HepG2 (cell line): ENCODE measurements at regions not wholly inside any gene's neighbourhood (a gene's known extent, or its start where the extent isn't known, plus 50 kb on each side); places are given as distances from the start of the nearest gene placed in this dataset.
A peak's percentile ranks its signal among the peaks of the same experiment; 100 is the strongest.
"Not testable (repeated sequence)": the region's sequence is repeated elsewhere in the genome, so short reads cannot be mapped to it uniquely, and the experiment has no call there.

Experiments
- ATAC-seq: fragments of 200-7000 bp; cut with Tn5 transposase; 3 replicates; pipeline ENCODE4 v1.9.1; 2020; ENCODE audit warnings: mild to moderate bottlenecking, moderate library complexity
- BruUV-seq: library from RNA; stranded (reverse); fragments of 400-500 nt; replicated peaks from 2 replicates; lab custom pipeline; 2021; lab: Mats Ljungman, UMichigan
- CTCF ChIA-PET: fragments of 300-600 bp; formaldehyde crosslinking; extraction: SDS; loops from one replicate; lab custom pipeline; 2021; ENCODE audit warnings: low total read pairs, inconsistent platforms, low intra/inter-chr PET ratio; lab: Yijun Ruan, JAX
- POLR2A ChIA-PET: fragments of 350-600 bp; sonication (Branson Sonifier 250); formaldehyde crosslinking; loops from one replicate; lab custom pipeline; 2020; ENCODE audit warnings: antibody characterized with exemption, inconsistent platforms; lab: Yijun Ruan, JAX
- DNase-seq: peaks from one replicate; pipeline ENCODE4 v3.0.0-alpha.2; 2015; ENCODE audit warnings: low spot score
- FAIRE-seq: peaks from 3 replicates; lab custom pipeline; 2011; peaks lifted over from hg19 to GRCh38; lab: Jason Lieb, UNC
- H2AFZ ChIP-seq: one replicate; pipeline ENCODE4 v1.6.1; 2011; ENCODE audit warnings: low read length, inconsistent platforms
- H3K27ac ChIP-seq: fragments of 300-600 bp; 3 replicates; pipeline ENCODE4 v1.8.0; 2011; ENCODE audit warnings: mixed run types, mild to moderate bottlenecking, mixed read lengths, low read length, inconsistent platforms; ENCODE audit not compliant: insufficient read depth; ENCODE audit errors: extremely low read length
- H3K27me3 ChIP-seq, 2 experiments: fragments of 200-600 bp in 1 of 2; 2 replicates in 1 of 2; 3 replicates in 1 of 2; pipeline versions ENCODE4 v1.6.0 to v1.8.0; 2011; ENCODE audit warnings: low read length in 2 of 2, mild to moderate bottlenecking in 2 of 2, moderate library complexity in 2 of 2, inconsistent platforms in 1 of 2; ENCODE audit not compliant: insufficient read depth in 2 of 2, control insufficient read depth in 1 of 2
- H3K36me3 ChIP-seq, 2 experiments: fragments of 200-600 bp in 1 of 2; replicated peaks in 1 of 2; 2 replicates in 1 of 2; 3 replicates in 1 of 2; pipeline versions ENCODE4 v1.5.1 to v1.8.0; 2011; ENCODE audit warnings: low read length in 2 of 2, inconsistent platforms in 1 of 2; ENCODE audit not compliant: insufficient read depth in 2 of 2, control insufficient read depth in 1 of 2
- H3K4me1 ChIP-seq: 2 replicates; pipeline ENCODE4 v1.5.1; 2012; ENCODE audit warnings: low read length, inconsistent platforms; ENCODE audit not compliant: insufficient read depth
- H3K4me2 ChIP-seq: 2 replicates; pipeline ENCODE4 v1.6.0; 2011; ENCODE audit warnings: low read depth, low read length, inconsistent platforms
- H3K4me3 ChIP-seq, 3 experiments: fragments of 200-600 bp in 1 of 3; sonication (generic), shearing (Covaris generic) in 1 of 3; replicated peaks in 1 of 3; 2 replicates each; pipeline ENCODE4 v1.5.1; 2011 to 2016; ENCODE audit warnings: low read length in 3 of 3, inconsistent platforms in 2 of 3, low read depth in 2 of 3, mild to moderate bottlenecking in 2 of 3, control low read depth in 1 of 3, mixed read lengths in 1 of 3; ENCODE audit not compliant: insufficient read depth in 1 of 3
- H3K79me2 ChIP-seq: one replicate; pipeline ENCODE4 v1.6.1; 2011; ENCODE audit warnings: low read length, inconsistent platforms; ENCODE audit not compliant: insufficient read depth
- H3K9ac ChIP-seq: 2 replicates; pipeline ENCODE4 v1.6.0; 2011; ENCODE audit warnings: mild to moderate bottlenecking, low read depth, low read length, inconsistent platforms; ENCODE audit not compliant: insufficient read depth
- H3K9me3 ChIP-seq: 2 replicates; pipeline ENCODE4 v1.5.1; 2012; ENCODE audit warnings: mild to moderate bottlenecking, low read length
- H4K20me1 ChIP-seq: 2 replicates; pipeline ENCODE4 v1.6.0; 2011; ENCODE audit warnings: inconsistent platforms, mild to moderate bottlenecking, low read length, moderate library complexity; ENCODE audit not compliant: insufficient read depth
- MAFF ChIP-seq: IDR thresholded peaks from 2 replicates; pipeline ENCODE4 v1.6.1; 2011; ENCODE audit warnings: low read depth, low read length, improper control_type of control experiment
- MAFK ChIP-seq, 2 experiments: IDR thresholded peaks in 1 of 2; conservative IDR thresholded peaks in 1 of 2; 2 replicates each; pipeline ENCODE4 v1.6.1; 2011; ENCODE audit warnings: improper control_type of control experiment in 2 of 2, low read length in 2 of 2
- ZNF329 ChIP-seq: sonication (generic); formaldehyde crosslinking; IDR thresholded peaks from 2 replicates; pipeline ENCODE4 v1.9.0; 2021; ENCODE audit warnings: low read depth, mild to moderate bottlenecking, missing genetic modification reagents
- WGBS: methylation state at CpG from one replicate; pipeline ENCODE4 v1.1.6; 2017; ENCODE audit warnings: low lambda C conversion rate; 5-methylcytosine and 5-hydroxymethylcytosine counted together
- in situ Hi-C: cut with HindIII; loops from 2 replicates; pipeline ENCODE4 v1.10.0; 2017; ENCODE audit warnings: low pct_unique_long_range_greater_than_20kb; ENCODE audit not compliant: extremely low pct_ligation_motif_present
- intact Hi-C: fragments of 100-400 bp; cut with micrococcal nuclease; formaldehyde crosslinking; loops from one replicate; pipeline ENCODE4 v1.10.0; 2022; ENCODE audit not compliant: unreplicated experiment

DNA sequence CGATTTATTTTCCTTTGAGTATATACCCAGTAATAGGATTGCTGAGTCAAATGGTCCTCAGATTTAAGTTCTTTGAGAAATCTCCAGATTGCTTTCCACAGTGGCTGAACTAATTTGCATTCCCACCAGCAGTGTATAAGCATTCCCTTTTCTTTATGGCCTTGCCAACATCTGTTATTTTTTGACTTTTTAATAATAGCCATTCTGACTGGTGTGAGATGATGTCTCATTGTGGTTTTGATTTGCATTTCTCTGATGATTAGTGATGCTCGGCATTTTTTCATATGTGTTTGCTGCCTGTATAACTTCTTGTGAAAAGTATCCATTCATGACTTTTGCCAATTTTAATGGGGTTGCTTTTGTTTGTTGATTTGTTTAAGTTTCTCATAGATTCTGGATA, 209.5 kb upstream of the NPSR1 start:
- in situ Hi-C loops, H3K9me3 ChIP-seq, H3K27ac ChIP-seq, intact Hi-C loops, H3K4me1 ChIP-seq, H3K79me2 ChIP-seq, BruUV-seq, H2AFZ ChIP-seq, CTCF ChIA-PET, H3K36me3 ChIP-seq, DNase-seq, H4K20me1 ChIP-seq, H3K4me3 ChIP-seq, H3K4me2 ChIP-seq, FAIRE-seq, H3K27me3 ChIP-seq, ATAC-seq, H3K9ac ChIP-seq, POLR2A ChIA-PET: not testable (repeated sequence)
- 89% methylated on average over 2 of the region's 2 CpGs for WGBS

DNA sequence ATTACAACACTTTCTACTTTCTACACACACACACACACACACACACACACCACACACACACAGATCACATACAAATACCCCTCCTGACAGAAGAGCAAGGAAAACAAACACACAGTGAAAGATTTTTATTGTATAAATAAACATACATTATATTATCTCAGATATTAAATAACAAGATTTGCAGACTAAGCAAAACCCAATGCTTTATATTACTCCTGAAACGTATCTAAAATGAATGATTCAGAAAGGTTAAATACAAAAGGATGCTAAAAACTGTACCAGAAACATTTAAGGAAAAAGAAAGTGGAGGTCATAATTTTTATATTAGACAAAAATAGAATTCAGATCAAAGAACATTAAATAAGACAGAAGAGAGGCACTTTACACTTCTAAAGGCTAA, 208.3 kb upstream of the NPSR1 start:
- Histone ChIP-seq H3K27ac (no peak overlapping the region), H3K4me2 (no peak overlapping the region), H3K36me3 (no peaks in the 10 kb centered on the region), H3K9ac (no peak overlapping the region), H3K27me3 (no peaks in the 10 kb centered on the region), H4K20me1 (no peaks in the 10 kb centered on the region), H3K9me3 (no peaks in the 10 kb centered on the region), H3K79me2 (no peaks in the 10 kb centered on the region), H2AFZ (no peak overlapping the region), H3K4me3 (no peak overlapping the region), H3K4me1 (peaks cover 6% of the 10 kb centered on the region)
- FAIRE-seq (no peak), DNase-seq (no peak), ATAC-seq (no peak)
- TF ChIP-seq ZNF329 (CRISPR knock-in tag) (no peak), MAFF (peak; percentile 57), MAFK (conservative IDR thresholded peaks at IDR 0.05 in 1 of 2, IDR thresholded peaks at IDR 0.05 in 1 of 2; ENCODE audit: low read length in 2 of 2) (peak; percentile 25 to 80; a peak in 3 of 4 replicates)
- ChIA-PET CTCF (no interaction called here), POLR2A (no interaction called here)
- no TSS peak for BruUV-seq
- in situ Hi-C loops = no loop called here
- 98% methylated on average over 1 of the region's 1 CpG for WGBS
- intact Hi-C loops = no loop called here
